Hepatocyte (in vitro differentiated cells): ENCODE measurements at regions not wholly inside any gene's neighbourhood (a gene's known extent, or its start where the extent isn't known, plus 50 kb on each side); places are given as distances from the start of the nearest gene placed in this dataset.

Experiments
- DNase-seq: peaks from one replicate; pipeline ENCODE4 v3.0.0-alpha.2; 2016; ENCODE audit warnings: low spot score
- H2AFZ ChIP-seq: fragments of 200-600 bp; sonication (generic); 2 replicates; pipeline ENCODE4 v1.6.0; 2016; ENCODE audit warnings: antibody characterized with exemption, mild to moderate bottlenecking
- H3K27ac ChIP-seq: fragments of 200-600 bp; sonication (generic); 2 replicates; pipeline ENCODE4 v1.5.1; 2016; ENCODE audit warnings: mild to moderate bottlenecking
- H3K27me3 ChIP-seq: fragments of 200-600 bp; sonication (generic); 2 replicates; pipeline ENCODE4 v1.6.1; 2016
- H3K36me3 ChIP-seq: fragments of 200-600 bp; sonication (generic); replicated peaks from 2 replicates; pipeline ENCODE4 v1.5.1; 2016; ENCODE audit warnings: low read depth; ENCODE audit not compliant: insufficient read depth
- H3K4me1 ChIP-seq: fragments of 200-600 bp; sonication (generic); 2 replicates; pipeline ENCODE4 v1.5.1; 2016; ENCODE audit warnings: mild to moderate bottlenecking, moderate library complexity; ENCODE audit not compliant: insufficient read depth
- H3K4me2 ChIP-seq: fragments of 200-600 bp; sonication (generic); 2 replicates; pipeline ENCODE4 v1.6.0; 2016
- H3K4me3 ChIP-seq: fragments of 200-600 bp; sonication (generic); 2 replicates; pipeline ENCODE4 v1.5.1; 2016; ENCODE audit warnings: mild to moderate bottlenecking
- H3K79me2 ChIP-seq: fragments of 200-600 bp; sonication (generic); 2 replicates; pipeline ENCODE4 v1.6.0; 2017; ENCODE audit warnings: mild to moderate bottlenecking
- H3K9me2 ChIP-seq: fragments of 200-600 bp; sonication (generic); replicated peaks from 2 replicates; pipeline ENCODE4 v1.6.0; 2017; ENCODE audit warnings: mild to moderate bottlenecking; ENCODE audit not compliant: insufficient read depth
- H3K9me3 ChIP-seq: fragments of 200-600 bp; sonication (generic); 2 replicates; pipeline ENCODE4 v1.5.1; 2016; ENCODE audit warnings: low read depth, mild to moderate bottlenecking
- H4K20me1 ChIP-seq: fragments of 200-600 bp; sonication (generic); 2 replicates; pipeline ENCODE4 v1.6.0; 2016; ENCODE audit warnings: mild to moderate bottlenecking; ENCODE audit not compliant: insufficient read depth, poor library complexity, severe bottlenecking
- CTCF ChIP-seq: fragments of 200-600 bp; sonication (generic); IDR thresholded peaks from 2 replicates; pipeline ENCODE4 v1.5.1; 2016; ENCODE audit warnings: antibody characterized with exemption, mild to moderate bottlenecking; ENCODE audit not compliant: poor library complexity
- EZH2 ChIP-seq: fragments of 200-600 bp; sonication (generic); IDR thresholded peaks from 2 replicates; pipeline ENCODE4 v1.6.1; 2016; ENCODE audit warnings: antibody characterized with exemption, mild to moderate bottlenecking, borderline replicate concordance
- EZH2phosphoT487 ChIP-seq: fragments of 200-600 bp; sonication (generic); IDR thresholded peaks from one replicate; pipeline ENCODE4 v1.6.1; 2018; ENCODE audit warnings: antibody characterized with exemption, mild to moderate bottlenecking, low read depth, moderate library complexity; ENCODE audit not compliant: unreplicated experiment, severe bottlenecking
- WGBS: methylation state at CpG from one replicate; pipeline ENCODE4 v1.1.6; 2016; ENCODE audit warnings: low lambda C conversion rate; ENCODE audit errors: missing lambda C conversion rate; 5-methylcytosine and 5-hydroxymethylcytosine counted together

GRCh38 chr7:69434398-69434815 is 163.9 kb upstream of the AUTS2 start:
- H3K27ac ChIP-seq = no peak overlapping the region
- no peaks in the 10 kb centered on the region for H3K9me3 ChIP-seq
- 94% methylated on average over 5 of the region's 5 CpGs for WGBS
- TF ChIP-seq EZH2 (no peak), CTCF (no peak), EZH2phosphoT487 (no peak)
- no peak for DNase-seq
- H3K36me3 ChIP-seq = no peaks in the 10 kb centered on the region
- no peak overlapping the region for H3K4me3 ChIP-seq
- no peaks in the 10 kb centered on the region for H4K20me1 ChIP-seq
- peaks cover 16% of the 10 kb centered on the region for H3K4me1 ChIP-seq
- no peak overlapping the region for H2AFZ ChIP-seq
- no peaks in the 10 kb centered on the region for H3K9me2 ChIP-seq
- H3K27me3 ChIP-seq = no peaks in the 10 kb centered on the region
- no peak overlapping the region for H3K4me2 ChIP-seq
- H3K79me2 ChIP-seq = no peaks in the 10 kb centered on the region

GRCh38 chr7:69435711-69436110 is 162.6 kb upstream of the AUTS2 start:
- 86% methylated on average over 5 of the region's 5 CpGs for WGBS
- Histone ChIP-seq H3K27me3 (no peaks in the 10 kb centered on the region), H3K4me3 (no peak overlapping the region), H3K27ac (no peak overlapping the region), H3K79me2 (no peaks in the 10 kb centered on the region), H3K9me3 (no peaks in the 10 kb centered on the region), H3K4me2 (no peak overlapping the region), H3K9me2 (no peaks in the 10 kb centered on the region), H4K20me1 (no peaks in the 10 kb centered on the region), H3K36me3 (no peaks in the 10 kb centered on the region), H3K4me1 (peaks cover 8% of the 10 kb centered on the region), H2AFZ (no peak overlapping the region)
- no peak for DNase-seq
- TF ChIP-seq EZH2 = no peak

- Histone ChIP-seq H3K9me2 (no peaks in the 10 kb centered on the region), H3K9me3 (no peaks in the 10 kb centered on the region), H3K4me3 (no peak overlapping the region), H3K4me2 (no peak overlapping the region), H3K79me2 (no peaks in the 10 kb centered on the region), H3K27me3 (no peaks in the 10 kb centered on the region), H2AFZ (no peak overlapping the region), H3K4me1 (peaks cover 6% of the 10 kb centered on the region), H4K20me1 (no peaks in the 10 kb centered on the region), H3K36me3 (no peaks in the 10 kb centered on the region), H3K27ac (no peak overlapping the region)
- TF ChIP-seq EZH2phosphoT487 = no peak
- TF ChIP-seq CTCF = no peak
- no peak for TF ChIP-seq EZH2
- no peak for DNase-seq
- 48% methylated on average over 1 of the region's 1 CpG for WGBS
Observed at GRCh38 chr7:69436946-69437345, 161.3 kb upstream of the AUTS2 start.

GRCh38 chr7:69438584-69439412 is 159.5 kb upstream of the AUTS2 start:
- H3K4me1 ChIP-seq = peaks cover 6% of the 10 kb centered on the region
- H3K9me3 ChIP-seq = no peaks in the 10 kb centered on the region
- H3K27me3 ChIP-seq = no peaks in the 10 kb centered on the region
- H3K79me2 ChIP-seq = no peaks in the 10 kb centered on the region
- no peak overlapping the region for H2AFZ ChIP-seq
- no peak overlapping the region for H3K27ac ChIP-seq
- H3K4me2 ChIP-seq = no peak overlapping the region
- 80% methylated on average over 16 of the region's 16 CpGs for WGBS
- TF ChIP-seq EZH2phosphoT487 (no peak), CTCF (no peak), EZH2 (no peak)
- H3K4me3 ChIP-seq = no peak overlapping the region
- H3K36me3 ChIP-seq = no peaks in the 10 kb centered on the region
- no peaks in the 10 kb centered on the region for H4K20me1 ChIP-seq
- no peaks in the 10 kb centered on the region for H3K9me2 ChIP-seq
- DNase-seq = no peak
